ENCODE measurements at regions not wholly inside any gene's neighbourhood (a gene's known extent, or its start where the extent isn't known, plus 50 kb on each side); places are given as distances from the start of the nearest gene placed in this dataset.
A peak's percentile ranks its signal among the peaks of the same experiment; 100 is the strongest.

DNA sequence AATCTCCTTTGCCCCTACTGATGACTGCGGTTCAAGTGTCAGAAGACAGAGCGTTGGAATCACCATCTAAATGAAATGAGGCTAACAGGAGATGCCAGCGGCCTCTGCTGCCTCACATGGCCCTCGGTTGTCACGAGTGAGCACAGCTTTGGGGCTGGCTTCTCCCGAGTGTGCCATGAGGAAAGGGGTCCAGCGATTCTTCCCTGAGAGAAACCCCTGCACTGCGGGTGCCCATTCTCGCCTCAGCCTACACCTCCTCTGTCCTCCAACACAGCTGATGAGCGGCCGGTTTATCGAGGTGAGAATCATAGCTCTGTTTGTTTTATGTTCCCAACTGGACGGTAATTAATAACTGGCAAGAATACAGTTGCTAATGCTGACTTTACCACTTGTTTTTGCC, 144.7 kb upstream of the RPS6KA2 start (continued):
- TF ChIP-seq, protein P1, sequence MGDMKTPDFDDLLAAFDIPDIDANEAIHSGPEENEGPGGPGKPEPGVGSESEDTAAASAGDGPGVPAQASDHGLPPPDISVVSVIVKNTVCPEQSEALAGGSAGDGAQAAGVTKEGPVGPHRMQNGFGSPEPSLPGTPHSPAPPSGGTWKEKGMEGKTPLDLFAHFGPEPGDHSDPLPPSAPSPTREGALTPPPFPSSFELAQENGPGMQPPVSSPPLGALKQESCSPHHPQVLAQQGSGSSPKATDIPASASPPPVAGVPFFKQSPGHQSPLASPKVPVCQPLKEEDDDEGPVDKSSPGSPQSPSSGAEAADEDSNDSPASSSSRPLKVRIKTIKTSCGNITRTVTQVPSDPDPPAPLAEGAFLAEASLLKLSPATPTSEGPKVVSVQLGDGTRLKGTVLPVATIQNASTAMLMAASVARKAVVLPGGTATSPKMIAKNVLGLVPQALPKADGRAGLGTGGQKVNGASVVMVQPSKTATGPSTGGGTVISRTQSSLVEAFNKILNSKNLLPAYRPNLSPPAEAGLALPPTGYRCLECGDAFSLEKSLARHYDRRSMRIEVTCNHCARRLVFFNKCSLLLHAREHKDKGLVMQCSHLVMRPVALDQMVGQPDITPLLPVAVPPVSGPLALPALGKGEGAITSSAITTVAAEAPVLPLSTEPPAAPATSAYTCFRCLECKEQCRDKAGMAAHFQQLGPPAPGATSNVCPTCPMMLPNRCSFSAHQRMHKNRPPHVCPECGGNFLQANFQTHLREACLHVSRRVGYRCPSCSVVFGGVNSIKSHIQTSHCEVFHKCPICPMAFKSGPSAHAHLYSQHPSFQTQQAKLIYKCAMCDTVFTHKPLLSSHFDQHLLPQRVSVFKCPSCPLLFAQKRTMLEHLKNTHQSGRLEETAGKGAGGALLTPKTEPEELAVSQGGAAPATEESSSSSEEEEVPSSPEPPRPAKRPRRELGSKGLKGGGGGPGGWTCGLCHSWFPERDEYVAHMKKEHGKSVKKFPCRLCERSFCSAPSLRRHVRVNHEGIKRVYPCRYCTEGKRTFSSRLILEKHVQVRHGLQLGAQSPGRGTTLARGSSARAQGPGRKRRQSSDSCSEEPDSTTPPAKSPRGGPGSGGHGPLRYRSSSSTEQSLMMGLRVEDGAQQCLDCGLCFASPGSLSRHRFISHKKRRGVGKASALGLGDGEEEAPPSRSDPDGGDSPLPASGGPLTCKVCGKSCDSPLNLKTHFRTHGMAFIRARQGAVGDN (CRISPR knock-in tag; IDR thresholded peaks at IDR 0.05), result no peak
- TF ChIP-seq, protein P2, sequence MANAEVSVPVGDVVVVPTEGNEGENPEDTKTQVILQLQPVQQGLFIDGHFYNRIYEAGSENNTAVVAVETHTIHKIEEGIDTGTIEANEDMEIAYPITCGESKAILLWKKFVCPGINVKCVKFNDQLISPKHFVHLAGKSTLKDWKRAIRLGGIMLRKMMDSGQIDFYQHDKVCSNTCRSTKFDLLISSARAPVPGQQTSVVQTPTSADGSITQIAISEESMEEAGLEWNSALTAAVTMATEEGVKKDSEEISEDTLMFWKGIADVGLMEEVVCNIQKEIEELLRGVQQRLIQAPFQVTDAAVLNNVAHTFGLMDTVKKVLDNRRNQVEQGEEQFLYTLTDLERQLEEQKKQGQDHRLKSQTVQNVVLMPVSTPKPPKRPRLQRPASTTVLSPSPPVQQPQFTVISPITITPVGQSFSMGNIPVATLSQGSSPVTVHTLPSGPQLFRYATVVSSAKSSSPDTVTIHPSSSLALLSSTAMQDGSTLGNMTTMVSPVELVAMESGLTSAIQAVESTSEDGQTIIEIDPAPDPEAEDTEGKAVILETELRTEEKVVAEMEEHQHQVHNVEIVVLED (CRISPR knock-in tag; IDR thresholded peaks at IDR 0.05; ENCODE audit: borderline replicate concordance), result no peak
- TF ChIP-seq KLF16 (CRISPR knock-in tag; IDR thresholded peaks at IDR 0.05), result no peak

DNA sequence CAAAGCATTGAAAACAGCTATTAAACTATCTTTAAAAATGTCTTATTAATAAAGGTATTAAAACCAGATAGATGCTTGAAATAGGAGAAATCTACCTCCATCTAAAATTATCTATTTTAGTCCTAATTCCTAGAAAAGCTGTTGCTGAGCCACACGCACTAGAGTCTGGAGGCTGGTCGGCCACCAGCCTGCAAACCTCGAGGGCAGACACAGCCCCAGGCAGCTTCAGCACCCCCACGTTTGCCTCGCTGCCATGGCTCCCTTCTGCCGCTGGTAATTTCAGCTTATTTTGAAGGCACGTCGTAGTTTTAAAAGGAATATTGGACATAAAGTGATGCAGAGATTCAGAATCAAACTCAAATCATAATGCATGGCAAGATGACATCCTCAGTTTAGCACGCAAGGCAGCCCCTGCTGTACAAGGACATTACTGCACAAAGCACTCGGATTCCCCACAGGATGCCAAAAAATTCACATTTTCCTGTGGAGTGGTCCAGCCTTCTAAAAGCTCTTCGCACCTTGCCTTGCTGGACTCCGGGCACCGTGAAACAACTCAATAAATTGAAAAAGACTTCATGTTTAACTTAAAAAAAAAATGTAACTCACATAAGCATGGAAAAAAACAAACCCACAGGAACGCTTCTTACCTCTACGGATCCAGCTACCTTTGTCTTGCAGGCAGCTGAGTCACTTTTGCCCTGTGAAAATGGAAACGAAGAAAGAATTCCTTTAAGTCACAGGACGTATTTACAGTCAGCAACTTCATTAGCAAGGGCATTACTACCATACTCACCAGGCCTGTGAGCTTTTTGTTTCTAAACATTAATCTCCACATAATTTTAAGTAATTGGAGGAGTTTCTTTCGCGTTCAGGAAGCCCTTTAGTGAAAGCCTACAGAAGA, 143.4 kb upstream of the RPS6KA2 start:
- H3K4me3 ChIP-seq (replicated peaks in 1 of 3; ENCODE audit: insufficient read depth in 1 of 3, low read depth in 2 of 3, low read length in 3 of 3), result no peak overlapping the region
- FAIRE-seq (peak; percentile 23), DNase-seq (ENCODE audit: low spot score) (no peak), ATAC-seq (no peak)
- no peak overlapping the region for H2AFZ ChIP-seq (ENCODE audit: low read length)
- intact Hi-C loops (cut with micrococcal nuclease; ENCODE audit: unreplicated experiment), result loop anchor here (5.0 kb wide), 1 partner anchor 1012 kb away; no protein-coding TSS in a partner anchor
- H3K4me1 ChIP-seq (ENCODE audit: insufficient read depth, low read length), result peaks cover 10% of the 10 kb centered on the region
- CTCF ChIA-PET (ENCODE audit: low intra/inter-chr PET ratio, low total read pairs), result no interaction called here
- no peaks in the 10 kb centered on the region for H3K79me2 ChIP-seq (ENCODE audit: insufficient read depth, low read length)
- H3K4me2 ChIP-seq (ENCODE audit: low read depth, low read length), result no peak overlapping the region
- no TSS peak for BruUV-seq (replicated peaks)
- no peak overlapping the region for H3K27ac ChIP-seq (ENCODE audit: extremely low read length, insufficient read depth, low read length)
- no peaks in the 10 kb centered on the region; the same call in 1 of the 2 replicates for H4K20me1 ChIP-seq (ENCODE audit: insufficient read depth, low read length)
- in situ Hi-C loops (cut with HindIII; ENCODE audit: extremely low pct_ligation_motif_present, low pct_unique_long_range_greater_than_20kb), result no loop called here
- no peak overlapping the region for H3K9ac ChIP-seq (ENCODE audit: insufficient read depth, low read depth, low read length)
- POLR2A ChIA-PET, result no interaction called here
- 41% methylated on average over 19 of the region's 19 CpGs for WGBS (ENCODE audit: low lambda C conversion rate)
- H3K27me3 ChIP-seq (ENCODE audit: control insufficient read depth in 1 of 2, insufficient read depth in 2 of 2, low read length in 2 of 2), result peaks cover 2 to 54% of the 10 kb centered on the region in 2 experiments; a peak in 3 of 5 replicates
- no peaks in the 10 kb centered on the region for H3K9me3 ChIP-seq (ENCODE audit: low read length)
- no peaks in the 10 kb centered on the region for H3K36me3 ChIP-seq (replicated peaks in 1 of 2; ENCODE audit: control insufficient read depth in 1 of 2, insufficient read depth in 2 of 2, low read length in 2 of 2)
- TF ChIP-seq, protein P3, sequence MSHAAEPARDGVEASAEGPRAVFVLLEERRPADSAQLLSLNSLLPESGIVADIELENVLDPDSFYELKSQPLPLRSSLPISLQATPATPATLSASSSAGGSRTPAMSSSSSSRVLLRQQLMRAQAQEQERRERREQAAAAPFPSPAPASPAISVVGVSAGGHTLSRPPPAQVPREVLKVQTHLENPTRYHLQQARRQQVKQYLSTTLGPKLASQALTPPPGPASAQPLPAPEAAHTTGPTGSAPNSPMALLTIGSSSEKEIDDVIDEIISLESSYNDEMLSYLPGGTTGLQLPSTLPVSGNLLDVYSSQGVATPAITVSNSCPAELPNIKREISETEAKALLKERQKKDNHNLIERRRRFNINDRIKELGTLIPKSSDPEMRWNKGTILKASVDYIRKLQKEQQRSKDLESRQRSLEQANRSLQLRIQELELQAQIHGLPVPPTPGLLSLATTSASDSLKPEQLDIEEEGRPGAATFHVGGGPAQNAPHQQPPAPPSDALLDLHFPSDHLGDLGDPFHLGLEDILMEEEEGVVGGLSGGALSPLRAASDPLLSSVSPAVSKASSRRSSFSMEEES (CRISPR knock-in tag; IDR thresholded peaks at IDR 0.05), result no peak
- TF ChIP-seq BORCS8-MEF2B (CRISPR knock-in tag; IDR thresholded peaks at IDR 0.05), result no peak
- TF ChIP-seq FOSL1 (CRISPR knock-in tag; IDR thresholded peaks at IDR 0.05; ENCODE audit: borderline replicate concordance), result no peak
- no peak for TF ChIP-seq PCBP1 (IDR thresholded peaks at IDR 0.05; ENCODE audit: borderline replicate concordance, low read depth, low read length)
- TF ChIP-seq, protein P4, sequence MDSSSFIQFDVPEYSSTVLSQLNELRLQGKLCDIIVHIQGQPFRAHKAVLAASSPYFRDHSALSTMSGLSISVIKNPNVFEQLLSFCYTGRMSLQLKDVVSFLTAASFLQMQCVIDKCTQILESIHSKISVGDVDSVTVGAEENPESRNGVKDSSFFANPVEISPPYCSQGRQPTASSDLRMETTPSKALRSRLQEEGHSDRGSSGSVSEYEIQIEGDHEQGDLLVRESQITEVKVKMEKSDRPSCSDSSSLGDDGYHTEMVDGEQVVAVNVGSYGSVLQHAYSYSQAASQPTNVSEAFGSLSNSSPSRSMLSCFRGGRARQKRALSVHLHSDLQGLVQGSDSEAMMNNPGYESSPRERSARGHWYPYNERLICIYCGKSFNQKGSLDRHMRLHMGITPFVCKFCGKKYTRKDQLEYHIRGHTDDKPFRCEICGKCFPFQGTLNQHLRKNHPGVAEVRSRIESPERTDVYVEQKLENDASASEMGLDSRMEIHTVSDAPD (CRISPR knock-in tag; IDR thresholded peaks at IDR 0.05), result no peak
- TF ChIP-seq, protein P5, sequence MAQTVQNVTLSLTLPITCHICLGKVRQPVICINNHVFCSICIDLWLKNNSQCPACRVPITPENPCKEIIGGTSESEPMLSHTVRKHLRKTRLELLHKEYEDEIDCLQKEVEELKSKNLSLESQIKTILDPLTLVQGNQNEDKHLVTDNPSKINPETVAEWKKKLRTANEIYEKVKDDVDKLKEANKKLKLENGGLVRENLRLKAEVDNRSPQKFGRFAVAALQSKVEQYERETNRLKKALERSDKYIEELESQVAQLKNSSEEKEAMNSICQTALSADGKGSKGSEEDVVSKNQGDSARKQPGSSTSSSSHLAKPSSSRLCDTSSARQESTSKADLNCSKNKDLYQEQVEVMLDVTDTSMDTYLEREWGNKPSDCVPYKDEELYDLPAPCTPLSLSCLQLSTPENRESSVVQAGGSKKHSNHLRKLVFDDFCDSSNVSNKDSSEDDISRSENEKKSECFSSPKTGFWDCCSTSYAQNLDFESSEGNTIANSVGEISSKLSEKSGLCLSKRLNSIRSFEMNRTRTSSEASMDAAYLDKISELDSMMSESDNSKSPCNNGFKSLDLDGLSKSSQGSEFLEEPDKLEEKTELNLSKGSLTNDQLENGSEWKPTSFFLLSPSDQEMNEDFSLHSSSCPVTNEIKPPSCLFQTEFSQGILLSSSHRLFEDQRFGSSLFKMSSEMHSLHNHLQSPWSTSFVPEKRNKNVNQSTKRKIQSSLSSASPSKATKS (CRISPR knock-in tag; IDR thresholded peaks at IDR 0.05), result no peak

Measured in HepG2 (cell line).